ENCODE measurements at regions not wholly inside any gene's neighbourhood (a gene's known extent, or its start where the extent isn't known, plus 50 kb on each side); places are given as distances from the start of the nearest gene placed in this dataset.

GRCh38 chr2:120854766-120855530 is 119.3 kb downstream of the GLI2 start:
- H3K4me1 ChIP-seq (ENCODE audit: low read depth, poor library complexity, severe bottlenecking): no peaks in the 10 kb centered on the region
- no peaks in the 10 kb centered on the region for H4K20me1 ChIP-seq (ENCODE audit: insufficient read depth)
- H3K4me3 ChIP-seq (IDR thresholded peaks at IDR 0.05; ENCODE audit: insufficient read depth, low read depth, low read length): no peak overlapping the region

GRCh38 chr2:120855855-120856405 is 120.3 kb downstream of the GLI2 start:
- no peaks in the 10 kb centered on the region for H3K4me1 ChIP-seq (ENCODE audit: low read depth, poor library complexity, severe bottlenecking)
- no peak overlapping the region for H3K9ac ChIP-seq
- H4K20me1 ChIP-seq (ENCODE audit: insufficient read depth): no peaks in the 10 kb centered on the region
- H3K27ac ChIP-seq: no peak overlapping the region
- no peaks in the 10 kb centered on the region for H3K36me3 ChIP-seq (ENCODE audit: insufficient read depth)
- no peaks in the 10 kb centered on the region for H3K27me3 ChIP-seq (ENCODE audit: insufficient read depth, low read depth)
- H3K4me2 ChIP-seq: no peak overlapping the region
- no peaks in the 10 kb centered on the region for H3K79me2 ChIP-seq (ENCODE audit: insufficient read depth, low read depth)
- H3K4me3 ChIP-seq (IDR thresholded peaks at IDR 0.05; ENCODE audit: insufficient read depth, low read depth, low read length): no peak overlapping the region
- TF ChIP-seq CTCF (conservative IDR thresholded peaks at IDR 0.05; ENCODE audit: low read depth, low read length): no peak
- H2AFZ ChIP-seq (ENCODE audit: low read depth): no peak overlapping the region

More at GRCh38 chr2:120854766-120855530, 119.3 kb downstream of the GLI2 start:
- H3K36me3 ChIP-seq (ENCODE audit: insufficient read depth): no peaks in the 10 kb centered on the region
- H3K4me2 ChIP-seq: no peak overlapping the region
- H3K79me2 ChIP-seq (ENCODE audit: insufficient read depth, low read depth): no peaks in the 10 kb centered on the region
- H3K27ac ChIP-seq: no peak overlapping the region
- no peak overlapping the region for H2AFZ ChIP-seq (ENCODE audit: low read depth)
- TF ChIP-seq CTCF (conservative IDR thresholded peaks at IDR 0.05; ENCODE audit: low read depth, low read length): no peak
- no peak overlapping the region for H3K9ac ChIP-seq
- H3K27me3 ChIP-seq (ENCODE audit: insufficient read depth, low read depth): no peaks in the 10 kb centered on the region

GRCh38 chr2:120856421-120856862 is 120.8 kb downstream of the GLI2 start:
- Histone ChIP-seq H3K27me3 (ENCODE audit: insufficient read depth, low read depth) (no peaks in the 10 kb centered on the region), H3K4me2 (no peak overlapping the region), H3K27ac (no peak overlapping the region), H3K4me3 (IDR thresholded peaks at IDR 0.05; ENCODE audit: insufficient read depth, low read depth, low read length) (no peak overlapping the region), H3K36me3 (ENCODE audit: insufficient read depth) (no peaks in the 10 kb centered on the region), H3K79me2 (ENCODE audit: insufficient read depth, low read depth) (no peaks in the 10 kb centered on the region), H4K20me1 (ENCODE audit: insufficient read depth) (no peaks in the 10 kb centered on the region), H3K4me1 (ENCODE audit: low read depth, poor library complexity, severe bottlenecking) (no peaks in the 10 kb centered on the region), H2AFZ (ENCODE audit: low read depth) (no peak overlapping the region), H3K9ac (no peak overlapping the region)
- TF ChIP-seq CTCF (conservative IDR thresholded peaks at IDR 0.05; ENCODE audit: low read depth, low read length): no peak

- Histone ChIP-seq H3K4me1 (ENCODE audit: low read depth, poor library complexity, severe bottlenecking) (no peaks in the 10 kb centered on the region), H3K27ac (no peak overlapping the region), H3K4me2 (no peak overlapping the region), H3K79me2 (ENCODE audit: insufficient read depth, low read depth) (no peaks in the 10 kb centered on the region), H4K20me1 (ENCODE audit: insufficient read depth) (no peaks in the 10 kb centered on the region), H3K27me3 (ENCODE audit: insufficient read depth, low read depth) (no peaks in the 10 kb centered on the region), H3K4me3 (IDR thresholded peaks at IDR 0.05; ENCODE audit: insufficient read depth, low read depth, low read length) (no peak overlapping the region), H3K36me3 (ENCODE audit: insufficient read depth) (no peaks in the 10 kb centered on the region), H2AFZ (ENCODE audit: low read depth) (no peak overlapping the region), H3K9ac (no peak overlapping the region)
- no peak for TF ChIP-seq CTCF (conservative IDR thresholded peaks at IDR 0.05; ENCODE audit: low read depth, low read length)
Measured at GRCh38 chr2:120857422-120857821, 121.8 kb downstream of the GLI2 start.

Measured in KMS-11 (cell line).